Thyroid gland (tissue), 4 donors: ENCODE measurements at regions not wholly inside any gene's neighbourhood (a gene's known extent, or its start where the extent isn't known, plus 50 kb on each side); places are given as distances from the start of the nearest gene placed in this dataset.

Source experiments
- CTCF ChIP-seq, 6 experiments: fragments of 200-600 bp in 3 of 6; fragments of 450-650 bp in 3 of 6; sonication (generic) in 3 of 6; IDR thresholded peaks; one replicate each; pipeline ENCODE4 v1.5.1; 2016 to 2019; ENCODE audit warnings: antibody characterized with exemption in 6 of 6, mild to moderate bottlenecking in 2 of 6, inconsistent platforms in 1 of 6, moderate library complexity in 1 of 6
- POLR2A ChIP-seq, 2 donors: fragments of 450-650 bp; IDR thresholded peaks; one replicate each; pipeline ENCODE4 v1.6.1; 2017; ENCODE audit warnings: antibody characterized with exemption in 2 of 2, mild to moderate bottlenecking in 2 of 2, moderate library complexity in 1 of 2

GRCh38 chr3:72034986-72035385 is 250.0 kb upstream of the PROK2 start:
- no peak for TF ChIP-seq CTCF (IDR thresholded peaks at IDR 0.05)
- TF ChIP-seq POLR2A (IDR thresholded peaks at IDR 0.05): no peak
